OCI-LY7 (cell line): ENCODE measurements at regions not wholly inside any gene's neighbourhood (a gene's known extent, or its start where the extent isn't known, plus 50 kb on each side); places are given as distances from the start of the nearest gene placed in this dataset.

ENCODE experiments used
- BruUV-seq: library from RNA; stranded (reverse); fragments of 400-500 nt; replicated peaks from 2 replicates; lab custom pipeline; 2021; lab: Mats Ljungman, UMichigan
- CTCF ChIA-PET: fragments of 300-600 bp; sonication (Branson Sonifier 250); formaldehyde crosslinking; loops from one replicate; lab custom pipeline; 2022; ENCODE audit warnings: antibody characterized with exemption; ENCODE audit not compliant: unreplicated experiment; lab: Charles Lee
- POLR2A ChIA-PET: fragments of 300-600 bp; sonication (Branson Sonifier 250); formaldehyde crosslinking; loops from one replicate; lab custom pipeline; 2022; ENCODE audit warnings: antibody characterized with exemption; lab: Charles Lee
- DNase-seq: peaks from one replicate; pipeline ENCODE4 v3.0.0-alpha.2; 2015; ENCODE audit warnings: low spot score
- H2AFZ ChIP-seq: fragments of 200-600 bp; sonication (generic), shearing (Covaris generic); 2 replicates; pipeline ENCODE4 v1.6.1; 2014; ENCODE audit warnings: mild to moderate bottlenecking, antibody characterized with exemption, low read length, moderate library complexity
- H3K27ac ChIP-seq: fragments of 200-600 bp; sonication (generic); 2 replicates; pipeline ENCODE4 v1.5.1; 2014; ENCODE audit warnings: mixed run types, low read depth, mild to moderate bottlenecking, moderate library complexity, low read length, inconsistent platforms; ENCODE audit not compliant: poor library complexity, severe bottlenecking
- H3K36me3 ChIP-seq: fragments of 200-600 bp; sonication (generic); 2 replicates; pipeline ENCODE4 v1.6.1; 2014; ENCODE audit warnings: mild to moderate bottlenecking, antibody characterized with exemption, low read length, moderate library complexity, mixed read lengths; ENCODE audit not compliant: insufficient read depth
- H3K4me1 ChIP-seq: fragments of 200-600 bp; sonication (generic); 2 replicates; pipeline ENCODE4 v1.5.1; 2014; ENCODE audit warnings: mild to moderate bottlenecking, low read length; ENCODE audit not compliant: insufficient read depth, poor library complexity, severe bottlenecking
- H3K4me2 ChIP-seq: fragments of 200-600 bp; sonication (generic); 2 replicates; pipeline ENCODE4 v1.6.1; 2014; ENCODE audit warnings: mild to moderate bottlenecking, low read length
- H3K4me3 ChIP-seq: fragments of 200-600 bp; sonication (generic); 2 replicates; pipeline ENCODE4 v1.5.1; 2014; ENCODE audit warnings: mild to moderate bottlenecking, low read depth, low read length; ENCODE audit not compliant: poor library complexity, severe bottlenecking
- H3K79me2 ChIP-seq: fragments of 200-600 bp; sonication (generic); 2 replicates; pipeline ENCODE4 v1.6.1; 2016; ENCODE audit warnings: low read depth, mild to moderate bottlenecking, low read length, moderate library complexity, mixed read lengths; ENCODE audit not compliant: insufficient read depth
- H3K9me2 ChIP-seq: fragments of 200-600 bp; sonication (generic); 2 replicates; pipeline ENCODE4 v1.6.1; 2016; ENCODE audit warnings: mild to moderate bottlenecking, low read length, mixed read lengths; ENCODE audit not compliant: insufficient read depth
- H3K9me3 ChIP-seq: fragments of 200-600 bp; sonication (generic); 2 replicates; pipeline ENCODE4 v1.6.1; 2014; ENCODE audit warnings: mild to moderate bottlenecking, mixed run types, low read length, mixed read lengths
- H4K20me1 ChIP-seq: fragments of 200-600 bp; sonication (generic); 2 replicates; pipeline ENCODE4 v1.6.1; 2014; ENCODE audit warnings: mild to moderate bottlenecking, antibody characterized with exemption, low read length, moderate library complexity, mixed read lengths; ENCODE audit not compliant: insufficient read depth
- intact Hi-C: fragments of 100-400 bp; cut with micrococcal nuclease; formaldehyde crosslinking; loops from one replicate; pipeline ENCODE4 v1.10.0; 2022; ENCODE audit not compliant: unreplicated experiment
- TF ChIP-seq, protein P1 (sequence below): fragments of 200-600 bp; sonication (generic); conservative IDR thresholded peaks from 2 replicates; pipeline ENCODE4 v1.5.1; 2014; ENCODE audit warnings: mild to moderate bottlenecking, antibody characterized with exemption, low read length, moderate library complexity, mixed read lengths

DNA sequence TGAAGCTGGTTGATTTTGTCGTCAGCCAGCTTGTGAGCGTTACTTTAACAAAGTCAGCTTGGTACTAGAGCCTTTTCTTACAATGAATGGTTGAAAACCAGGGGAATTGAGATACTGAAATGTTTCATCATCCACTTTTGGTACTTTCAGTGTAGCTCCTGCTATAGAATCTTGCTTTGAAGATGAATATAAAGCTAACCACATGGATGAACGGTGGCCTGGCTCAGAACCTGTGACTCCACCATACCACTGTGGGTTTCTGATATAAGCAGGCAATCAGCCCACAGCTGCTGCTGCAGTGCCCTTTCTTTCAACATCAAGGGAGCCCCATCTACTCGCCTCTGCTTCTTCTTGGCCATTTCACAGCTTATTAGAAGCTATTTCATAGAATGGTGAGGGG lies 53.2 kb upstream of the GPR45 start:
- TF ChIP-seq, protein P1, sequence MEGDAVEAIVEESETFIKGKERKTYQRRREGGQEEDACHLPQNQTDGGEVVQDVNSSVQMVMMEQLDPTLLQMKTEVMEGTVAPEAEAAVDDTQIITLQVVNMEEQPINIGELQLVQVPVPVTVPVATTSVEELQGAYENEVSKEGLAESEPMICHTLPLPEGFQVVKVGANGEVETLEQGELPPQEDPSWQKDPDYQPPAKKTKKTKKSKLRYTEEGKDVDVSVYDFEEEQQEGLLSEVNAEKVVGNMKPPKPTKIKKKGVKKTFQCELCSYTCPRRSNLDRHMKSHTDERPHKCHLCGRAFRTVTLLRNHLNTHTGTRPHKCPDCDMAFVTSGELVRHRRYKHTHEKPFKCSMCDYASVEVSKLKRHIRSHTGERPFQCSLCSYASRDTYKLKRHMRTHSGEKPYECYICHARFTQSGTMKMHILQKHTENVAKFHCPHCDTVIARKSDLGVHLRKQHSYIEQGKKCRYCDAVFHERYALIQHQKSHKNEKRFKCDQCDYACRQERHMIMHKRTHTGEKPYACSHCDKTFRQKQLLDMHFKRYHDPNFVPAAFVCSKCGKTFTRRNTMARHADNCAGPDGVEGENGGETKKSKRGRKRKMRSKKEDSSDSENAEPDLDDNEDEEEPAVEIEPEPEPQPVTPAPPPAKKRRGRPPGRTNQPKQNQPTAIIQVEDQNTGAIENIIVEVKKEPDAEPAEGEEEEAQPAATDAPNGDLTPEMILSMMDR: no peak
- CTCF ChIA-PET: no interaction called here
- Histone ChIP-seq H3K36me3 (no peaks in the 10 kb centered on the region), H3K4me1 (no peaks in the 10 kb centered on the region), H3K27ac (no peak overlapping the region), H3K79me2 (no peaks in the 10 kb centered on the region), H3K4me3 (no peak overlapping the region), H3K9me3 (no peaks in the 10 kb centered on the region), H3K9me2 (no peaks in the 10 kb centered on the region), H3K4me2 (no peak overlapping the region), H2AFZ (no peak overlapping the region), H4K20me1 (no peaks in the 10 kb centered on the region)
- no peak for DNase-seq
- intact Hi-C loops: no loop called here
- POLR2A ChIA-PET: interaction anchor here (0.6 to 1.1 kb wide), 2 partner anchors 9 to 43 kb away, joined by 3 to 5 read pairs; no protein-coding TSS in a partner anchor
- BruUV-seq: no TSS peak
